ENCODE measurements at regions not wholly inside any gene's neighbourhood (a gene's known extent, or its start where the extent isn't known, plus 50 kb on each side); places are given as distances from the start of the nearest gene placed in this dataset.

DNA sequence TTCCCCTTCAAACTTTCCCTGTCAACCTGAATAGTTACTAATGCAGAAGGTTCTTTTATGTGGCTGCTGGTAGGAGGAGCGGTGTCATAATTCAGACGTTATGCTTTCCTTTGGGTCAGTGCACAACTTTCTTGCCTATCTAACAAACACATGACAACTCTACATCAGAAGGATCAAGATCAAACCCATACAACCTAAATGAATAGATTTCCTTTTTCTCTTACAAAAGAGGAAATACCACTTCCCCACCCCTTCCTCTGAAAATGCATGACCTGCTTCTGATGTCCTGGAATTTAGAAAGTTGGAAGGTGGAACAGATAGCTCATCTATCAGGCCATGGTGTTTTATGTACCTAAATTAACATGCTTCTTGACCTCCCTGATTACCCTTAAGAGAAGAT is 75.7 kb upstream of the ADGRL4 start:
- TF ChIP-seq, protein P1, sequence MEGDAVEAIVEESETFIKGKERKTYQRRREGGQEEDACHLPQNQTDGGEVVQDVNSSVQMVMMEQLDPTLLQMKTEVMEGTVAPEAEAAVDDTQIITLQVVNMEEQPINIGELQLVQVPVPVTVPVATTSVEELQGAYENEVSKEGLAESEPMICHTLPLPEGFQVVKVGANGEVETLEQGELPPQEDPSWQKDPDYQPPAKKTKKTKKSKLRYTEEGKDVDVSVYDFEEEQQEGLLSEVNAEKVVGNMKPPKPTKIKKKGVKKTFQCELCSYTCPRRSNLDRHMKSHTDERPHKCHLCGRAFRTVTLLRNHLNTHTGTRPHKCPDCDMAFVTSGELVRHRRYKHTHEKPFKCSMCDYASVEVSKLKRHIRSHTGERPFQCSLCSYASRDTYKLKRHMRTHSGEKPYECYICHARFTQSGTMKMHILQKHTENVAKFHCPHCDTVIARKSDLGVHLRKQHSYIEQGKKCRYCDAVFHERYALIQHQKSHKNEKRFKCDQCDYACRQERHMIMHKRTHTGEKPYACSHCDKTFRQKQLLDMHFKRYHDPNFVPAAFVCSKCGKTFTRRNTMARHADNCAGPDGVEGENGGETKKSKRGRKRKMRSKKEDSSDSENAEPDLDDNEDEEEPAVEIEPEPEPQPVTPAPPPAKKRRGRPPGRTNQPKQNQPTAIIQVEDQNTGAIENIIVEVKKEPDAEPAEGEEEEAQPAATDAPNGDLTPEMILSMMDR (conservative IDR thresholded peaks at IDR 0.05; ENCODE audit: low read length): no peak
- no peak for TF ChIP-seq EZH2phosphoT487 (IDR thresholded peaks at IDR 0.05; ENCODE audit: borderline replicate concordance, low read depth, low read length)
- no TSS peak for BruUV-seq (replicated peaks)
- Histone ChIP-seq H3K4me2 (ENCODE audit: low read length) (no peak overlapping the region), H3K4me3 (ENCODE audit: low read depth, low read length, poor library complexity, severe bottlenecking) (no peak overlapping the region), H3K27ac (ENCODE audit: low read depth, low read length, poor library complexity, severe bottlenecking) (no peak overlapping the region), H3K9me3 (ENCODE audit: low read length) (no peaks in the 10 kb centered on the region), H3K79me2 (ENCODE audit: insufficient read depth, low read depth, low read length) (no peaks in the 10 kb centered on the region), H3K36me3 (ENCODE audit: insufficient read depth, low read length) (no peaks in the 10 kb centered on the region), H3K4me1 (ENCODE audit: insufficient read depth, low read length, poor library complexity, severe bottlenecking) (no peaks in the 10 kb centered on the region), H3K9me2 (ENCODE audit: insufficient read depth, low read length) (no peaks in the 10 kb centered on the region), H2AFZ (ENCODE audit: low read length) (no peak overlapping the region), H4K20me1 (ENCODE audit: insufficient read depth, low read length) (no peaks in the 10 kb centered on the region)
- no peak for DNase-seq (ENCODE audit: low spot score)
- CTCF ChIA-PET (ENCODE audit: unreplicated experiment): no interaction called here
- POLR2A ChIA-PET: no interaction called here
- intact Hi-C loops (cut with micrococcal nuclease; ENCODE audit: unreplicated experiment): no loop called here

DNA sequence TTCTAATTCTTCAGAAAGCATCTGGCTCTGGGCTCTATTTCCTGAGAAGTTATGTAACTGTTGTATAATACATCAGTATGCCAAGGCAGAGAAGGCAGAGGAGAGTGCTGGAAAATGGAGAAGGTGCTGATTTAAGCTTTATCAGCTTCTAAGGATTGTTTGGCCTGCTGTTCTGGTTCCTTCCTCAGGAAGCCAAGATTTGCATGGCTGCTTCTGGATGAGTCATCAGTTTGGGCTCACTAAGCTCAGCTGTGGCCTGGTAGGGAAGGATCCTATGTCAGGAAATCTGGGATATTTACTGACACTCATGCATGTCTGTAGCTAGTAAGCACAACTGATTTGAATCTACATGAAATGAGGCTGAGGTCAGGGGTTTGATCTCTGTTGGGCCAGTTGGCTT is 73.2 kb upstream of the ADGRL4 start:
- Histone ChIP-seq H3K36me3 (ENCODE audit: insufficient read depth, low read length) (no peaks in the 10 kb centered on the region), H3K9me2 (ENCODE audit: insufficient read depth, low read length) (no peaks in the 10 kb centered on the region), H3K4me1 (ENCODE audit: insufficient read depth, low read length, poor library complexity, severe bottlenecking) (no peaks in the 10 kb centered on the region), H3K79me2 (ENCODE audit: insufficient read depth, low read depth, low read length) (no peaks in the 10 kb centered on the region), H3K4me3 (ENCODE audit: low read depth, low read length, poor library complexity, severe bottlenecking) (no peak overlapping the region), H3K27ac (ENCODE audit: low read depth, low read length, poor library complexity, severe bottlenecking) (no peak overlapping the region), H3K4me2 (ENCODE audit: low read length) (no peak overlapping the region), H3K9me3 (ENCODE audit: low read length) (no peaks in the 10 kb centered on the region), H4K20me1 (ENCODE audit: insufficient read depth, low read length) (no peaks in the 10 kb centered on the region), H2AFZ (ENCODE audit: low read length) (no peak overlapping the region)
- TF ChIP-seq EZH2phosphoT487 (IDR thresholded peaks at IDR 0.05; ENCODE audit: borderline replicate concordance, low read depth, low read length): no peak
- TF ChIP-seq, protein P1 (conservative IDR thresholded peaks at IDR 0.05; ENCODE audit: low read length): no peak
- no peak for DNase-seq (ENCODE audit: low spot score)
- ChIA-PET POLR2A (no interaction called here), CTCF (ENCODE audit: unreplicated experiment) (no interaction called here)
- intact Hi-C loops (cut with micrococcal nuclease; ENCODE audit: unreplicated experiment): no loop called here
- no TSS peak for BruUV-seq (replicated peaks)

DNA sequence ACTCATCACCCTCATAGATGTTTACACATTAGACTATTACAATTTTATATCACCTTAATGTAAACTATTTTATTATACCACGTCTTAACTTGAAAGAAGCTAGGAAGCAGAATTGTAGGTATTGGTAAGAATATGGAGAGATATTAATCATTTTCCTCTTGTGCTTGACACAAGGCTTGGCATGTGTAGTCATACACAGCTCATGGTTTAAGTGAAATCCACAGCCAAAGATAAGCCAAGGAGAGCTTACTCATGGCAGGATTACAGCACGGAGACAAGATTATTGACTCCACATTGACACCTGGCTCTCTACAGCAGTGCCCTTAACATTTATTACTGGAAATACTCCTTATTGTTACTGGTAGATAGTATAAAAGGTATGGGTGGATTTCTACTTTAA is 68.4 kb upstream of the ADGRL4 start:
- CTCF ChIA-PET (ENCODE audit: unreplicated experiment): no interaction called here
- POLR2A ChIA-PET: no interaction called here
- no TSS peak for BruUV-seq (replicated peaks)

More for the DNA sequence above, 68.4 kb upstream of the ADGRL4 start:
- H3K9me2 ChIP-seq (ENCODE audit: insufficient read depth, low read length): no peaks in the 10 kb centered on the region
- H3K79me2 ChIP-seq (ENCODE audit: insufficient read depth, low read depth, low read length): no peaks in the 10 kb centered on the region
- no peak for DNase-seq (ENCODE audit: low spot score)
- no peaks in the 10 kb centered on the region for H3K4me1 ChIP-seq (ENCODE audit: insufficient read depth, low read length, poor library complexity, severe bottlenecking)
- H3K4me2 ChIP-seq (ENCODE audit: low read length): no peak overlapping the region
- H2AFZ ChIP-seq (ENCODE audit: low read length): no peak overlapping the region
- no peaks in the 10 kb centered on the region for H4K20me1 ChIP-seq (ENCODE audit: insufficient read depth, low read length)
- no peak for TF ChIP-seq EZH2phosphoT487 (IDR thresholded peaks at IDR 0.05; ENCODE audit: borderline replicate concordance, low read depth, low read length)
- TF ChIP-seq, protein P1 (conservative IDR thresholded peaks at IDR 0.05; ENCODE audit: low read length): no peak
- no peaks in the 10 kb centered on the region for H3K36me3 ChIP-seq (ENCODE audit: insufficient read depth, low read length)
- intact Hi-C loops (cut with micrococcal nuclease; ENCODE audit: unreplicated experiment): no loop called here
- no peak overlapping the region for H3K27ac ChIP-seq (ENCODE audit: low read depth, low read length, poor library complexity, severe bottlenecking)
- H3K4me3 ChIP-seq (ENCODE audit: low read depth, low read length, poor library complexity, severe bottlenecking): no peak overlapping the region
- H3K9me3 ChIP-seq (ENCODE audit: low read length): no peaks in the 10 kb centered on the region
